LNCAP (cell line): ENCODE measurements at regions not wholly inside any gene's neighbourhood (a gene's known extent, or its start where the extent isn't known, plus 50 kb on each side); places are given as distances from the start of the nearest gene placed in this dataset.

Experiments used
- CTCF ChIP-seq: fragments of 450-650 bp; IDR thresholded peaks from 2 replicates; pipeline ENCODE4 v1.5.1; 2017; ENCODE audit warnings: mild to moderate bottlenecking

- no peak for TF ChIP-seq CTCF
Measured at GRCh38 chr6:142543606-142544005, 241.8 kb downstream of the ADGRG6 start.

GRCh38 chr6:142544199-142544838, 242.5 kb downstream of the ADGRG6 start:
- TF ChIP-seq CTCF: no peak

- TF ChIP-seq CTCF: no peak
Measured at GRCh38 chr6:142545147-142545546, 243.3 kb downstream of the ADGRG6 start.

GRCh38 chr6:142548566-142548965, 246.8 kb downstream of the ADGRG6 start:
- TF ChIP-seq CTCF: no peak

GRCh38 chr6:142550310-142551063, 248.7 kb downstream of the ADGRG6 start:
- TF ChIP-seq CTCF: no peak

GRCh38 chr6:142551274-142551811, 249.5 kb downstream of the ADGRG6 start:
- no peak for TF ChIP-seq CTCF

GRCh38 chr6:142558786-142559185, 257.0 kb downstream of the ADGRG6 start:
- TF ChIP-seq CTCF: no peak
